Cardiac muscle cell (in vitro differentiated cells and primary cell): ENCODE measurements at regions not wholly inside any gene's neighbourhood (a gene's known extent, or its start where the extent isn't known, plus 50 kb on each side); places are given as distances from the start of the nearest gene placed in this dataset.

ENCODE experiments used
- DNase-seq, 2 donors: peaks; one replicate each; pipeline versions ENCODE4 v3.0.0 to v3.0.0-alpha.2; 2010 to 2017; ENCODE audit warnings: low read depth in 1 of 2, low spot score in 1 of 2
- H3K27ac ChIP-seq: fragments of 200-600 bp; sonication (generic); 2 replicates; pipeline ENCODE4 v1.5.1; 2016
- H3K27me3 ChIP-seq: fragments of 200-600 bp; sonication (generic); 2 replicates; pipeline ENCODE4 v1.6.0; 2016; ENCODE audit warnings: control low read depth
- H3K36me3 ChIP-seq: fragments of 200-600 bp; sonication (generic); 2 replicates; pipeline ENCODE4 v1.5.1; 2016; ENCODE audit warnings: control low read depth
- H3K4me1 ChIP-seq: fragments of 200-600 bp; sonication (generic); 2 replicates; pipeline ENCODE4 v1.8.1; 2017; ENCODE audit warnings: low read depth, mild to moderate bottlenecking, mixed run types
- H3K4me3 ChIP-seq: fragments of 200-600 bp; sonication (generic); 2 replicates; pipeline ENCODE4 v1.5.1; 2016; ENCODE audit warnings: mild to moderate bottlenecking
- H3K9me3 ChIP-seq: fragments of 200-600 bp; sonication (generic); 2 replicates; pipeline ENCODE4 v1.5.1; 2017; ENCODE audit warnings: low read depth, mild to moderate bottlenecking, control low read depth
- TF ChIP-seq, protein P1 (sequence below): IDR thresholded peaks from 2 replicates; pipeline ENCODE4 v1.5.1; 2012; ENCODE audit warnings: low read depth, mild to moderate bottlenecking, low read length

DNA sequence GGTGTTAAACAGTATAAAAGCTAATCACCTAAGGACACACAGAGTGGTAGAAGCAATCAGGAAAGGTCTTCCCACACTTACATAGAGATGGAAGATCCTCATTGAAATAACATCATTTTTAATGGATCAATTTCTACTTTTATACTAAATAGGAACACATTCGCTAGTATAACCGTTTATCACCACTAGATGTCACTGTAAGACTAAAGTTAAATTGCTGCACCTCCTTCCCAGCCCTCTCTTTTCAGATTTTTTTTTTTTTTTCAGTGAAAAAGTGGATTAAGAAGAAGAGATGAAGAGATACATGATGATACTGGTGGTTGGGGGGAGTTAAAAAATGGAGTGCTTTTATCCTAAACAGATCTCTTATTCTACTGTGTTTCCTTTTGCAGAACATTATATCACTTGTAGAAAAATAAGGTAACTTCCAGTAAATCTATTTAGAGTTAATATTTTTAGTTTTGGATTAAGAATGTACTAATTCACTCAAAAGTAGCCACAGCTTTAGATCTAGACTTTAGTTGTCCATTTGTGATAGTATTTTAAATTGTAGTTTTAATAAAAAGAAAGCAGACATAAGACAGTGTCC is 116.9 kb upstream of the ARRDC3 start:
- TF ChIP-seq, protein P1, sequence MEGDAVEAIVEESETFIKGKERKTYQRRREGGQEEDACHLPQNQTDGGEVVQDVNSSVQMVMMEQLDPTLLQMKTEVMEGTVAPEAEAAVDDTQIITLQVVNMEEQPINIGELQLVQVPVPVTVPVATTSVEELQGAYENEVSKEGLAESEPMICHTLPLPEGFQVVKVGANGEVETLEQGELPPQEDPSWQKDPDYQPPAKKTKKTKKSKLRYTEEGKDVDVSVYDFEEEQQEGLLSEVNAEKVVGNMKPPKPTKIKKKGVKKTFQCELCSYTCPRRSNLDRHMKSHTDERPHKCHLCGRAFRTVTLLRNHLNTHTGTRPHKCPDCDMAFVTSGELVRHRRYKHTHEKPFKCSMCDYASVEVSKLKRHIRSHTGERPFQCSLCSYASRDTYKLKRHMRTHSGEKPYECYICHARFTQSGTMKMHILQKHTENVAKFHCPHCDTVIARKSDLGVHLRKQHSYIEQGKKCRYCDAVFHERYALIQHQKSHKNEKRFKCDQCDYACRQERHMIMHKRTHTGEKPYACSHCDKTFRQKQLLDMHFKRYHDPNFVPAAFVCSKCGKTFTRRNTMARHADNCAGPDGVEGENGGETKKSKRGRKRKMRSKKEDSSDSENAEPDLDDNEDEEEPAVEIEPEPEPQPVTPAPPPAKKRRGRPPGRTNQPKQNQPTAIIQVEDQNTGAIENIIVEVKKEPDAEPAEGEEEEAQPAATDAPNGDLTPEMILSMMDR, result peak; percentile 57
- DNase-seq, result peak; percentile 43 to 65
- no peaks in the 10 kb centered on the region for H3K9me3 ChIP-seq

DNA sequence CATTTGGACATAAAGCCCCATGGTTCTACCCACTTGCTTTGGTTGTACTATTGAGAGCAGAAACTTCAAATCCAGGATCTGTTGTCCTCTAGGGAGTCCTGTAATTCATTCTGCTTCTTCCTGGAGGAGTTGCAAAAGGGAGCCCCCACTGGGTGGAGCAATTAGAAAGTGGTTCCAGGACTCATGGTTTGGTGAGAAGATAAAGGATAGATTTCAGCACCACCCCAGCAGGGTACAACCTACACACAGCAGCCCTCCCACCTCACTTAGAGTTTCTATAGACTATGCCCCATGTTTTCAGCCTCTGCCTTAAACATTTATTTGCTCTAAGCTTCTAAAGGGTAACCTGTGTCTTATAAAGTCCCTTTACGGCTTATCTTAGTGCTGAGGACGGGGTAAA is 112.6 kb upstream of the ARRDC3 start:
- Histone ChIP-seq H3K27me3 (peaks cover 4% of the 10 kb centered on the region), H3K27ac (no peak overlapping the region), H3K9me3 (no peaks in the 10 kb centered on the region), H3K4me1 (no peaks in the 10 kb centered on the region), H3K36me3 (no peaks in the 10 kb centered on the region), H3K4me3 (no peak overlapping the region)
- TF ChIP-seq, protein P1, result no peak
- DNase-seq, result no peak

More for the DNA sequence above, 116.9 kb upstream of the ARRDC3 start:
- Histone ChIP-seq H3K4me3 (no peak overlapping the region), H3K36me3 (no peaks in the 10 kb centered on the region), H3K4me1 (no peaks in the 10 kb centered on the region), H3K27me3 (peaks cover 4% of the 10 kb centered on the region), H3K27ac (no peak overlapping the region)

DNA sequence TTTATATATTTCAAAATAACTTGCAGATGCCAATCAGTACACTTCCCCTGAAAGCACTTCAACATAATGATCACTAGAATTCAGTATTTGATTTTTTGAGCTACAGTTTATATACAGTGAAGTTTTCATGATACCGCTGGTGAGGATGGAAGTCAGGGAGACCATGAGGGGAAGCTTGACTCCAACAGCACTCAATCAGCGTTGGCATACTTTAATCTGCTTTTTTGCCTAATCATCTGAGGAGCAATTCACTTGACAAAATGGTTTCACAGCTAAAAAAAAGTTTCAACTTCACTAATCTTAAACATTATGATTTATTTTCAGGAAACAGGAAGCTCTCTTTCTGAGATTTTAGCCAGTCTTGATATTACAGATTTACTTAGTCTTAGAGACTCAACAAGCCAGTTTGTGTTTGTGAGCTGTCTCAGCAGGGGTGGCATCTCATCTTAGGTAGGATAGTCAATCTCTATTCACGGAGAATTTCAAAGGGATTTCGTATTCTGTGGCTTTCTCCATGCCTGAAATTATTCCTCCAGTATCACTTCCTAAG is 111.4 kb upstream of the ARRDC3 start:
- Histone ChIP-seq H3K27ac (no peak overlapping the region), H3K9me3 (no peaks in the 10 kb centered on the region), H3K4me1 (no peaks in the 10 kb centered on the region), H3K4me3 (no peak overlapping the region), H3K36me3 (no peaks in the 10 kb centered on the region), H3K27me3 (peaks cover 4% of the 10 kb centered on the region)
- TF ChIP-seq, protein P1, result no peak
- no peak for DNase-seq

DNA sequence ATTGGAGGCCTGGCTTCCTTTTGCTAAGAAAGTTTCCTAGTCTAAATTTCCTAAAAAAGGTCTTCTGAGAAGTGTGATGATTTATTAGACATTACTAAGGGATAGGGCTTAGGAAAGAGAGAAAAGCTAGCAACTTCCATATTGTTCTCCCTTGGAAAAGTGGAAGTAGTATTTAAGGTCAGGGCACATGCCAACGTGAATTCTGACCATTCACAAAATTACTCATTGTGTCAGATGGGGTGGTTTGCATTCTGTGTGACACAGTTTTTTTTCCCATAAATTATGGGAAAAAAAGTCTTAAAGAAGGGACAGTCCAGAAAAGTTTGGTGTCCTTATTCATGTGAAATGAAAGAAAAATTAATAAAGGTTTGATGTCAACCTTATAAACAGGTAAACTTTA is 110.0 kb upstream of the ARRDC3 start:
- Histone ChIP-seq H3K27ac (no peak overlapping the region), H3K4me1 (no peaks in the 10 kb centered on the region), H3K9me3 (no peaks in the 10 kb centered on the region), H3K4me3 (no peak overlapping the region), H3K36me3 (no peaks in the 10 kb centered on the region), H3K27me3 (peaks cover under 1% of the 10 kb centered on the region)
- TF ChIP-seq, protein P1, result no peak
- no peak for DNase-seq

DNA sequence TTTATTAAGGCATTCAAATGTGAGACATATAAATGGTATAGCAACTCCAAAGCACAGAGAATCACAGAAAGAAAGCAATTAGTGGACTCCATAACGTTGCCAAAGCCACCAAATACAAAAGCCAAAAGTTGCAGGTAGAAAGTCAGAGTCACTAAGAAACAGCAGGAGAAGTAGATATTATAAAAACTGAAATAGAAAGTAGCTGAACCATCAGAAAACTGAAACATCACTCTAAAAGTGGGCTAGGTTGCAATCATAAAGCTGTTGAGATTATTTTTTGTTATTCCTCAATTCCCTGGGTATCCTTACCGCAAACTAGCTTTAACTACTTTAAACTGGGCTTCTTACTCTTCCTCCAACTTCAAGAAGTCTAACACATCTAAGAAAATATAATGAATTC is 108.1 kb upstream of the ARRDC3 start:
- H3K4me1 ChIP-seq, result no peaks in the 10 kb centered on the region
- DNase-seq, result no peak
- no peaks in the 10 kb centered on the region for H3K36me3 ChIP-seq
- TF ChIP-seq, protein P1, result no peak
- H3K9me3 ChIP-seq, result no peaks in the 10 kb centered on the region
- H3K27ac ChIP-seq, result no peak overlapping the region
- no peak overlapping the region for H3K4me3 ChIP-seq
- H3K27me3 ChIP-seq, result no peaks in the 10 kb centered on the region
